Natural killer cell (primary cell): ENCODE measurements at regions not wholly inside any gene's neighbourhood (a gene's known extent, or its start where the extent isn't known, plus 50 kb on each side); places are given as distances from the start of the nearest gene placed in this dataset.
"Not testable (repeated sequence)": the region's sequence is repeated elsewhere in the genome, so short reads cannot be mapped to it uniquely, and the experiment has no call there.

Source experiments
- ATAC-seq, 3 donors: fragments of 150-1000 bp in 2 of 3; fragments of 200-7000 bp in 1 of 3; cut with Tn5 transposase; 1 replicate in 1 of 3; 2 replicates in 2 of 3; pipeline ENCODE4 v1.10.0; 2021; ENCODE audit warnings: mild to moderate bottlenecking in 2 of 3, moderate library complexity in 2 of 3
- DNase-seq, 2 donors: peaks; one replicate each; pipeline versions ENCODE4 v3.0.0 to v3.0.0-alpha.2; 2013 to 2021; ENCODE audit warnings: mixed read lengths in 1 of 2
- H3K27ac ChIP-seq: one replicate; pipeline ENCODE4 v1.5.1; 2013; ENCODE audit warnings: mild to moderate bottlenecking, low read length
- H3K27me3 ChIP-seq: one replicate; pipeline ENCODE4 v1.6.1; 2013; ENCODE audit warnings: low read length; ENCODE audit not compliant: control insufficient read depth, insufficient read depth
- H3K36me3 ChIP-seq: one replicate; pipeline ENCODE4 v1.6.1; 2013; ENCODE audit warnings: low read length; ENCODE audit not compliant: control insufficient read depth, insufficient read depth
- H3K4me1 ChIP-seq: one replicate; pipeline ENCODE4 v1.6.1; 2013; ENCODE audit warnings: low read length; ENCODE audit not compliant: control insufficient read depth, insufficient read depth
- H3K4me3 ChIP-seq: one replicate; pipeline ENCODE4 v1.5.1; 2013; ENCODE audit warnings: low read length
- H3K9me3 ChIP-seq: one replicate; pipeline ENCODE4 v1.6.1; 2013; ENCODE audit warnings: low read length; ENCODE audit not compliant: control insufficient read depth, insufficient read depth
- H3K27ac Mint-ChIP-seq, 2 donors: one replicate each; pipeline ENCODE4 v1.8.0; 2022; ENCODE audit warnings: mild to moderate bottlenecking in 2 of 2, mixed read lengths in 2 of 2, moderate library complexity in 1 of 2
- H3K27me3 Mint-ChIP-seq, 2 donors: one replicate each; pipeline ENCODE4 v1.8.0; 2022; ENCODE audit warnings: low read depth in 2 of 2, mixed read lengths in 2 of 2
- H3K36me3 Mint-ChIP-seq: one replicate; pipeline ENCODE4 v1.8.0; 2022; ENCODE audit warnings: mixed read lengths
- H3K4me1 Mint-ChIP-seq, 2 donors: one replicate each; pipeline ENCODE4 v1.8.0; 2022; ENCODE audit warnings: mixed read lengths in 2 of 2
- H3K4me3 Mint-ChIP-seq: one replicate; pipeline ENCODE4 v1.8.0; 2022; ENCODE audit warnings: mild to moderate bottlenecking, moderate library complexity, mixed read lengths
- H3K9me3 Mint-ChIP-seq, 2 donors: one replicate each; pipeline ENCODE4 v1.8.0; 2022; ENCODE audit warnings: mixed read lengths in 2 of 2
- CTCF ChIP-seq: fragments of 200-600 bp; IDR thresholded peaks from one replicate; pipeline ENCODE4 v1.8.0; 2022; ENCODE audit warnings: antibody characterized with exemption
- WGBS: methylation state at CpG from one replicate; pipeline ENCODE4 v1.1.7; 2013; ENCODE audit warnings: missing lambda C conversion rate; ENCODE audit not compliant: insufficient coverage; 5-methylcytosine and 5-hydroxymethylcytosine counted together
- intact Hi-C: fragments of 100-400 bp; cut with micrococcal nuclease; formaldehyde crosslinking; loops from one replicate; pipeline ENCODE4 v1.14.2; 2022

- TF ChIP-seq CTCF: no peak
- WGBS: 71% methylated on average over 4 of the region's 4 CpGs
- no peak overlapping the region for H3K27ac ChIP-seq
- intact Hi-C loops: no loop called here
- ATAC-seq (no peak), DNase-seq (no peak)
- peaks cover 4% of the 10 kb centered on the region for H3K9me3 ChIP-seq
- Mint-ChIP-seq H3K4me1 (no peaks in the 10 kb centered on the region), H3K27me3 (no peaks in the 10 kb centered on the region), H3K9me3 (peaks cover 7 to 9% of the 10 kb centered on the region in 2 donors), H3K27ac (no peak overlapping the region), H3K4me3 (no peak overlapping the region), H3K36me3 (no peaks in the 10 kb centered on the region)
- no peak overlapping the region for H3K4me3 ChIP-seq
- no peaks in the 10 kb centered on the region for H3K36me3 ChIP-seq
- H3K4me1 ChIP-seq: no peaks in the 10 kb centered on the region
- H3K27me3 ChIP-seq: no peaks in the 10 kb centered on the region
Measured at GRCh38 chr18:11343096-11343495, 193.7 kb upstream of the PIEZO2 start.

- H3K36me3 Mint-ChIP-seq, ATAC-seq, H3K4me1 ChIP-seq, H3K9me3 ChIP-seq, H3K4me3 Mint-ChIP-seq, DNase-seq, H3K27me3 ChIP-seq, H3K36me3 ChIP-seq, H3K9me3 Mint-ChIP-seq, H3K27ac Mint-ChIP-seq, H3K27me3 Mint-ChIP-seq, H3K27ac ChIP-seq, H3K4me3 ChIP-seq, intact Hi-C loops, H3K4me1 Mint-ChIP-seq: not testable (repeated sequence)
- 85% methylated on average over 5 of the region's 5 CpGs for WGBS
Measured at GRCh38 chr18:11342115-11342514, 192.7 kb upstream of the PIEZO2 start.

GRCh38 chr18:11339188-11339775, 189.9 kb upstream of the PIEZO2 start:
- Mint-ChIP-seq H3K9me3 (peaks cover 2 to 7% of the 10 kb centered on the region in 2 donors), H3K4me1 (no peaks in the 10 kb centered on the region), H3K27me3 (no peaks in the 10 kb centered on the region), H3K27ac (no peak overlapping the region), H3K4me3 (no peak overlapping the region), H3K36me3 (peaks cover 8% of the 10 kb centered on the region)
- intact Hi-C loops: no loop called here
- no peak for TF ChIP-seq CTCF
- Histone ChIP-seq H3K9me3 (peaks cover 2% of the 10 kb centered on the region), H3K4me3 (no peak overlapping the region), H3K27ac (no peak overlapping the region), H3K4me1 (no peaks in the 10 kb centered on the region), H3K27me3 (no peaks in the 10 kb centered on the region), H3K36me3 (no peaks in the 10 kb centered on the region)
- ATAC-seq (no peak), DNase-seq (no peak)

- Mint-ChIP-seq H3K4me1 (no peaks in the 10 kb centered on the region), H3K27me3 (no peaks in the 10 kb centered on the region), H3K36me3 (peaks cover 8% of the 10 kb centered on the region), H3K27ac (no peak overlapping the region), H3K4me3 (no peak overlapping the region), H3K9me3 (peaks cover 2 to 10% of the 10 kb centered on the region in 2 donors)
- H3K4me1 ChIP-seq: no peaks in the 10 kb centered on the region
- H3K4me3 ChIP-seq: no peak overlapping the region
- WGBS: 86% methylated on average over 2 of the region's 3 CpGs
- no peaks in the 10 kb centered on the region for H3K36me3 ChIP-seq
- intact Hi-C loops: no loop called here
- no peak for TF ChIP-seq CTCF
- no peaks in the 10 kb centered on the region for H3K9me3 ChIP-seq
- ATAC-seq (no peak), DNase-seq (no peak)
- no peaks in the 10 kb centered on the region for H3K27me3 ChIP-seq
- no peak overlapping the region for H3K27ac ChIP-seq
Measured at GRCh38 chr18:11336241-11336640, 186.9 kb upstream of the PIEZO2 start.
